NK-92 treated with Interleukin-12 subunit alpha and Interleukin-12 subunit beta, amount 100 ng/mL, for 24 hours (cell line): ENCODE measurements at regions not wholly inside any gene's neighbourhood (a gene's known extent, or its start where the extent isn't known, plus 50 kb on each side); places are given as distances from the start of the nearest gene placed in this dataset.

Experiments used
- DNase-seq: peaks from one replicate; lab custom pipeline; 2025; lab: John Stamatoyannopoulos, UW

GRCh38 chr5:74153255-74153790, 487.2 kb downstream of the ENC1 start:
- DNase-seq = no peak

- DNase-seq = no peak
These were observed 487.8 kb downstream of the ENC1 start for GRCh38 chr5:74152625-74153254.

GRCh38 chr5:74152136-74152535, 488.4 kb downstream of the ENC1 start:
- DNase-seq = no peak

- DNase-seq = no peak
These were observed 491.1 kb downstream of the ENC1 start for GRCh38 chr5:74149395-74149794.

- DNase-seq = no peak
These were observed 492.2 kb downstream of the ENC1 start for GRCh38 chr5:74148321-74148720.

- no peak for DNase-seq
These were observed 493.7 kb downstream of the ENC1 start for GRCh38 chr5:74146796-74147195.

- DNase-seq = no peak
These were observed 494.6 kb downstream of the ENC1 start for GRCh38 chr5:74145951-74146350.

- DNase-seq = no peak
These were observed 496.7 kb downstream of the ENC1 start for GRCh38 chr5:74143721-74144330.

- DNase-seq = no peak
These were observed 497.4 kb downstream of the ENC1 start for GRCh38 chr5:74143151-74143550.

- DNase-seq = no peak
These were observed 499.5 kb downstream of the ENC1 start for GRCh38 chr5:74141053-74141452.

- no peak for DNase-seq
These were observed 500.1 kb downstream of the ENC1 start for GRCh38 chr5:74140409-74140808.

GRCh38 chr5:74139589-74139988, 500.9 kb downstream of the ENC1 start:
- no peak for DNase-seq

GRCh38 chr5:74138721-74139120, 501.8 kb downstream of the ENC1 start:
- DNase-seq = no peak

- DNase-seq = no peak
These were observed 504.2 kb downstream of the ENC1 start for GRCh38 chr5:74136276-74136825.

- no peak for DNase-seq
These were observed 505.5 kb downstream of the ENC1 start for GRCh38 chr5:74135033-74135432.

GRCh38 chr5:74132485-74132884, 506.5 kb downstream of the ARHGEF28 start:
- no peak for DNase-seq

GRCh38 chr5:74131250-74131649, 505.3 kb downstream of the ARHGEF28 start:
- DNase-seq = no peak

- DNase-seq = no peak
These were observed 504.3 kb downstream of the ARHGEF28 start for GRCh38 chr5:74130155-74130897.

- DNase-seq = no peak
These were observed 501.7 kb downstream of the ARHGEF28 start for GRCh38 chr5:74127381-74128320.

- no peak for DNase-seq
These were observed 500.3 kb downstream of the ARHGEF28 start for GRCh38 chr5:74126294-74126693.

- DNase-seq = no peak
These were observed 498.8 kb downstream of the ARHGEF28 start for GRCh38 chr5:74124826-74125225.

- no peak for DNase-seq
These were observed 497.9 kb downstream of the ARHGEF28 start for GRCh38 chr5:74123929-74124328.
